HG03064 (cell line): ENCODE measurements at regions not wholly inside any gene's neighbourhood (a gene's known extent, or its start where the extent isn't known, plus 50 kb on each side); places are given as distances from the start of the nearest gene placed in this dataset.
"Not testable (repeated sequence)": the region's sequence is repeated elsewhere in the genome, so short reads cannot be mapped to it uniquely, and the experiment has no call there.

Source experiments
- ATAC-seq: cut with Tn5 transposase; IDR thresholded peaks from one replicate; pipeline ENCODE4 v1.9.1; 2021; ENCODE audit warnings: low read depth; ENCODE audit not compliant: unreplicated experiment

GRCh38 chr2:7618031-7618430 lies 700.8 kb downstream of the RNF144A start:
- no peak for ATAC-seq

GRCh38 chr2:7619203-7619970 lies 702.2 kb downstream of the RNF144A start:
- ATAC-seq = no peak

GRCh38 chr2:7620255-7620654 lies 703.0 kb downstream of the RNF144A start:
- ATAC-seq = no peak

- ATAC-seq = no peak
Measured at GRCh38 chr2:7621018-7621814, 704.0 kb downstream of the RNF144A start.

- ATAC-seq = no peak
Measured at GRCh38 chr2:7625392-7626138, 708.4 kb downstream of the RNF144A start.

GRCh38 chr2:7626139-7626537 lies 708.9 kb downstream of the RNF144A start:
- ATAC-seq = no peak

GRCh38 chr2:7627583-7627982 lies 710.4 kb downstream of the RNF144A start:
- ATAC-seq = no peak

- ATAC-seq = no peak
Measured at GRCh38 chr2:7632420-7632819, 715.2 kb downstream of the RNF144A start.

- no peak for ATAC-seq
Measured at GRCh38 chr2:7633566-7634153, 716.4 kb downstream of the RNF144A start.

- no peak for ATAC-seq
Measured at GRCh38 chr2:7634409-7634808, 717.2 kb downstream of the RNF144A start.

GRCh38 chr2:7639476-7639875 lies 722.3 kb downstream of the RNF144A start:
- ATAC-seq = no peak

- ATAC-seq = not testable (repeated sequence)
Measured at GRCh38 chr2:7641272-7641671, 724.1 kb downstream of the RNF144A start.

- no peak for ATAC-seq
Measured at GRCh38 chr2:7646024-7646423, 728.8 kb downstream of the RNF144A start.

- ATAC-seq = no peak
Measured at GRCh38 chr2:7646661-7647060, 729.4 kb downstream of the RNF144A start.

- no peak for ATAC-seq
Measured at GRCh38 chr2:7648221-7648795, 731.1 kb downstream of the RNF144A start.

- no peak for ATAC-seq
Measured at GRCh38 chr2:7649461-7650228, 732.4 kb downstream of the RNF144A start.

- ATAC-seq = no peak
Measured at GRCh38 chr2:7653617-7654016, 736.4 kb downstream of the RNF144A start.

- ATAC-seq = no peak
Measured at GRCh38 chr2:7655629-7656028, 738.4 kb downstream of the RNF144A start.

GRCh38 chr2:7657526-7657925 lies 740.3 kb downstream of the RNF144A start:
- ATAC-seq = not testable (repeated sequence)

- no peak for ATAC-seq
Measured at GRCh38 chr2:7658486-7658885, 741.3 kb downstream of the RNF144A start.
